Stimulated activated CD4-positive, alpha-beta T cell treated with anti-CD3 and anti-CD28 coated beads, TNF-alpha, amount 100 ng/mL, for 48 hours (primary cell): ENCODE measurements at regions not wholly inside any gene's neighbourhood (a gene's known extent, or its start where the extent isn't known, plus 50 kb on each side); places are given as distances from the start of the nearest gene placed in this dataset.

Experiments
- DNase-seq, 3 donors: peaks; one replicate each; pipeline ENCODE4 v3.0.0-alpha.2; 2020; ENCODE audit warnings: low read depth in 3 of 3

DNA sequence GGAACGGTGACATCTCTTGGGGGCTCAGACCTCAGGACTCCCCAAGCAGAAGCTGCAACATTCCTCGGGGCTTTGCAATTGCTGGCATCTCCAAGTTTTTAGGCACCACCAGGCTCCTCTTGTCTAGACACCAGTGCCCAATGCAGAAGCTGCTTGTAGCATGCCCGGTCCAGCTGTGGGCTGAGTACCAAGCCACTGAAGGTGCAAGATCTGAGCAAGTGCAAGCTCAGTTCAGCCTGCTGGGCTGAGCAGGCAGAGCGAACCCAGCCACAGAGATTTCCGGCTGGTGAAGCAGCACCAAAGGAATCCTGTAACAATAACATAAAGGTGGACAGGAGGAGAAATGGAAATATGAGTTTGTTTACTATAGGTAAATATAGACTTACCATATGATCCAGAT is 995.4 kb upstream of the B3GALT2 start:
- no peak for DNase-seq

DNA sequence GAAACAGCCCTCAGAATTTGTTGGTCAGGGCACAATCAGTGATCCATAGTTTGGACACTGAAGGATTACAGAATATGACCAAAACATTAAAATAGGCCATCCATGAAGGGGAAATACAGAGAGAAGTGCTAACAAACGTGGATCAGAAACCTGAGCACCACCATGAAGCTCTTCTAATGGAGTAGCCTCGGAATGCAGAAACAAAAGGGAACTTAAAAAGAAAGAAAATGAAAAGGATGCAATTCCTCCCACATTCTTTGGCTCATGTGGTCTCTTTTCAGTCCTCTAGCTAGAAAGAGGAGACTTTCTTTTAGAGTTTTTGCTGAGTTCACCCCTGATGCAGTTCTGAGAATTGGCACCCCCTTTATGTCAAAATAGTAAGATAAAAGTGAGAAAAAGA is 989.8 kb upstream of the B3GALT2 start:
- DNase-seq, result no peak

- no peak for DNase-seq
Measured at GRCh38 chr1:194175251-194175650, 988.8 kb upstream of the B3GALT2 start.

GRCh38 chr1:194174528-194174927 is 988.1 kb upstream of the B3GALT2 start:
- DNase-seq, result no peak

DNA sequence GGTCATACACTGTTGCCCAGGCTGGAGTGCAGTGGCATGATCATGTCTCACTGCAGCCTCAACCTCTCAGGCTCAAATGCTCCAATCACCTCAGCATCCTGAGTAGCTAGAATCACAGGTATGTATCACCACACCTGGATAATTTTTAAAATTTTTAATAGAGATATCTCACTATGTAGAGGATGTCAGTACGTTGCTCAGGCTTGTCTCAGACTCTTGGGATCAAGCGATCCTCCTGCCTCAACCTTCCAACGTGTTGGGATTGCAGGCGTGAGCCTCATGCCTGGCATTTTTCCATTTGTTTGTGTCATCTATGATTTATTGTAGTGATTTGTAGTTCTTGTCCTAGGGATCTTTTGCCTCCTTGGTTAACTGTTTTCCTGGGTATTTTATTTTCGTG is 985.2 kb upstream of the B3GALT2 start:
- no peak for DNase-seq

DNA sequence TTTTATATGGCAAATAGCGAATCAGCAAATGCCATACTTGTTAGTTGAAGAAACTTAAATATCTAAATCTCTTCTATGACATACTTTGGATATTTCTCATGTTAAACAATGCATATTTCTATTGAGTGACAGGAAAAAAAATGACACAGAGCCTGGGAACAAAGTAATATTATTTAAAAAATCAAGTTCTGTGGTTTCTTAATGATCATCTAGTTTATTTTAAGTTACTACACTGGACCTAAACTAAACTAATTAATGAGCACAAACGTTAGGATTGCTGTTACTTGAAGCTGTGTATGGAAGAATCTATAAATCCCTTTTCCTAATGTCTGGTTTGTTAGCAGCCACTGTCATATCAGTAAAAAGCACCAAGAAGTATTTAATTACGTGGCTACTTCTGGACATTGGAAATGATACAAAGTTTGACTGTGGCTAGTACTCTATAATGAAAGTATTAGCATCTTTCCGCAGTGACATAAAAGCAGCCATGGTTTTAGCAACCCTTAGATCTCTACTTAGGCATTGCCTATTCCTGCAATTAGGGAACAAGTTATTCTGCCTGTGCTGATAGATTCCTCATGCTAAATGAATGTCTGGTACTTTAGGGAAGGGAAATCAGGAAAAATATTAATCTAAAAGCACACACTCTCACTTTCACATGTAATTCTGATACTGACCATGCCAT is 981.7 kb upstream of the B3GALT2 start:
- DNase-seq, result no peak

- DNase-seq, result no peak
Measured at GRCh38 chr1:194164755-194165154, 978.3 kb upstream of the B3GALT2 start.

DNA sequence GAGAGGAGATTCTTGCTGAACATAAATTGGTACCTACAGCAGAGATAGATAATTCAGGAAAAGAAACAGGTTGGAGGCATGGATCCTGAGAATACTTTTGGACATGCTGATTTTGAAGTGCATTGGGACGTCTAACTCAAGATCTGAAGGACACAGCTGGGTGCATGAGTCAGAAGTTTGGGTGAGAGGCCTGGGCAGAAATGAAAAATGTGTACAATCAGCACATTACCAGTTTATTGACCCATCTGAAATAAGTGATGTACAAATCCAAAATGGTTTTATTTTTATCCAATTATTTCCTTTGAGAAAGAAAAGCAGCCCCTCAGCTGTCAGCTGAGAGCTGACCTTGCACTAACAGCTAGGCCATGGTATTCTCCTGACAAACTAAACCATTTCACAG is 975.2 kb upstream of the B3GALT2 start:
- DNase-seq, result no peak

GRCh38 chr1:194159941-194160340 is 973.5 kb upstream of the B3GALT2 start:
- no peak for DNase-seq

GRCh38 chr1:194155962-194156361 is 969.5 kb upstream of the B3GALT2 start:
- no peak for DNase-seq

DNA sequence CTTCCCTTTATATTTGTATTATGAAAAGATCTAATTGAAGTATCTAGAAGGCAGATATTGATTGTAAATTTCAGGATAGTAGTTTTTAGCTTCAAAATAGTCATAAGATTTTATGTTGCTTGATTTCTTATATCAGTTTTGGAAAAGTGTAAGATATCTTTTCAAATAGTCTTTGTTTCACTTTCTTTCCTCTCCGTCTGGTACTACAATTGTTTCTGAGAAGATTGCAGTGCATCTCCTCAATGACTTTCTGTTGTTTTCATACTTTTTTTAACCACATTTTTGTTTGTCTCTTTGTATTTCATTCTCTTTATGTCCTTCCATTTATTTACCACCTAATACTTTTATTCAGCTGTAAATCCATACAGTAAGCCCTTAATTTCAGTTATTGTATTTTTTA is 964.6 kb upstream of the B3GALT2 start:
- DNase-seq, result no peak

- no peak for DNase-seq
Measured at GRCh38 chr1:194150242-194150641, 963.8 kb upstream of the B3GALT2 start.

DNA sequence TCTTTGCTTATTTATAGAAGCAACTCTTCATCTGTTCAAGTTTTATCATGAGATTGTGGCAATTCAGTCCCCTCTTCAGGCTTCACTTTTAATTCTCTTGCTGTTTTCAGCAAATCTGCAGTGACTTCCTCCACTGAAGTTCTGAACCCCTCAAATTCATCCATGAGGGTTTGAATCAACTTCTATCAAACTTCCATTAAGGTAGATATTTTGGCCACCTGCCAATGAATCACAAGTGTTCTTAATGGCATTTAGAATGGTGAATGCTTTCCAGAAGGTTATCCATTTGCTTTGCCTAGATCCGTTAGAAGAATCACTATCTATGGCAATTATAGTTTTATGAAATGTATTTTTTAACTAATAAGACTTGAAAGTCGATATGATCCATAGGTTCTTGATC is 946.7 kb upstream of the B3GALT2 start:
- no peak for DNase-seq

- DNase-seq, result no peak
Measured at GRCh38 chr1:194118086-194118485, 931.7 kb upstream of the B3GALT2 start.

- DNase-seq, result no peak
Measured at GRCh38 chr1:194117582-194117981, 931.2 kb upstream of the B3GALT2 start.

GRCh38 chr1:194114288-194114687 is 927.9 kb upstream of the B3GALT2 start:
- DNase-seq, result no peak

DNA sequence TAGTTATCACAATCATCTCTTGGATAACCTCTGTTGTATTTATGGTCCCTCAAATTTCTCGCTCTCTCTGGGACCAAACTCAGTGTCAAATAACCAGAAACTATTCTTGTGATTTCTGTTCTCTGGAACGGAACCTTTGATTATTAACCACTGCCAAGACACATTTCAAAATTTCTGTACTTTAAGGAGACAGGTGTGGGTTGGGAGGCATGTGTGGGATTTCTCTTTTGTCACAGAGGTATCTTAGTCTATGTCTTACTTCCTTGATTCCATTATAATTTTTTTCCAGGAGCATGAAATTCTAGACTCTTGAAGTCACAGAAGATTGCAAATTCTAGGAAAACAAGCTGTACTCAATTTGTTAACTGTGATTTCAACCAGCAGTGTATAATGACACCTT is 919.0 kb upstream of the B3GALT2 start:
- DNase-seq, result no peak

DNA sequence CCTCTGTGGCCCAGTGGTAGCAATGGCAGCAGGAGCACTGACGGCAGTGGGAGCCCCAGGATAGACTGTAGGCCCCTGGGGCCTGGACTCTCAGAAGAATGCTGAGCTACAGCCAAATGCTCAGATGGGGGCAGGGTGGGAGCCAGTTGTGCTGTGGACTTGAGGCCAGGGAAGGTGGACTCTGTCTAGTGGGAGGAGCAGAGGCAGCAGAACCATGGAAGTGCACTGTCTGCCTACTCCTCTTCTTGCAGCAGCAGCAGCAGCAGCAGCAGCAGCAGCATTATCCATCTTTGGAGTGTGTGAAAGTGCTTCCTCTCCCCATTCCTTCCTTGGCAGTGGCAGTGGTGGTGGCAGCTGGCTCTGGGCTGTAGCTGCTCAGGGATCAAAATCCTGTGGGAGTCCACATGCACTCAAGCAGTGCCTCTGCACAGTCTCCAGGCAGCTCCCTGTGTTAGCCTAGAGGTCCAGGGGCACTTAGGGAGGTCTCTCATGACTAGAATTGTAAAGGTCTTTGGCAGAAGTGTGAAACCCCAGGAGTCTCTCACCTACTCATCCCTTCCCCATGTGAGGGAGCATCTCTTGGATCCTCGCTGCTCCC is 917.9 kb upstream of the B3GALT2 start:
- DNase-seq, result no peak

DNA sequence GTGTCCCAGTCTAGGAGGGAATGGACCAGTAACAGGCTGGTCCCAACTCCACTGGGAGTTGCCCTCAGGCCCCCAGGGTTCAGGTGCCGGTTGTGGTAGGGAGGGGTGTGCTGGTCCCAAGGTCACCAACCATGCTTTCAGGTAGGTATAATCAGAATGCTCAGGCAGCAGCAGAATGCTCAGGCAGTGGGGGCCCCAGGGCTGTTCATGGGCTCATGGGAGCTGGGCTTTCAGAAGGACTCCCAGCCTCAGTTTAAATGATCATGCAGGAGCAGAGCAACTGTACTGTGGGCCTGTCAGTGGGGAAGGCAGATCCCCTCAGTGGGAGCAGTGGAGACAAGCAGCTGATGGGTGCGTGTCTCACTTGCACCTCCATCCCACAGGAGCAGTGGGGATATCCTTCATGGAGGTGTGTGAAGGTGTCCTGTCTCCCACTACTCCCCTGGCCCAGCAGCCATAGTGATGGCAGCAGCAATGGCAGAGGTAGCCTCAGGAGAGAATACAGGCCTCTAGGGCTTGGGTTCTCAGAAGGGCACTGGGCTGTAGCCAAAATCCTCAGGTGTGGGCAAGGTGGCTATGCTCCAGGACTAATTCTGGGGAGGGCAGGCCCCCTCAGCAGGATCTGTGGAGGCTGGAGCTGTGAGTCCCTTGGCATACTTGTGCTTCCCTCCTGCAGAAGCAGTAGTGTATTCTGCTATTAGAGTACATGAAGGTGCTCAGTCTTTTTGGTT is 917.3 kb upstream of the B3GALT2 start:
- no peak for DNase-seq

GRCh38 chr1:194103101-194103500 is 916.7 kb upstream of the B3GALT2 start:
- no peak for DNase-seq

DNA sequence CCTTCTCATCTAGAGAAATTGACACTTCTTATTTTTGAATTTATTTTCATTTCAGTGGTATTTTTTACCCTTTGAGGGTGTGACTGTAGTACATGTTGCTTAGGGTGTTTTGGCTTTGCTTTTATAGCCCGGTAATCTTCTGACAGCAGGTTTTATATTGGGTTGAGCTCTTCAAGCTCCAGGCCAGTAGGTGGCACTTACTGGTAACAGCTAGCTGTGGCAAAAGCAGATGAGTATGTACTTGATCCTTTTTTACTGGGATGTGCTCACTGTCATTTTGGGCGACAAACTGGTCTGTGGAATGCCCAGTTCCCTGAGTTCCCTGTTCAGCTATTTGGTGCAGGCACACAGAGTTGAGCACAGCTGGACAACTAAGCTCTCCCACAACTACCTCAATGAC is 916.2 kb upstream of the B3GALT2 start:
- DNase-seq, result no peak

DNA sequence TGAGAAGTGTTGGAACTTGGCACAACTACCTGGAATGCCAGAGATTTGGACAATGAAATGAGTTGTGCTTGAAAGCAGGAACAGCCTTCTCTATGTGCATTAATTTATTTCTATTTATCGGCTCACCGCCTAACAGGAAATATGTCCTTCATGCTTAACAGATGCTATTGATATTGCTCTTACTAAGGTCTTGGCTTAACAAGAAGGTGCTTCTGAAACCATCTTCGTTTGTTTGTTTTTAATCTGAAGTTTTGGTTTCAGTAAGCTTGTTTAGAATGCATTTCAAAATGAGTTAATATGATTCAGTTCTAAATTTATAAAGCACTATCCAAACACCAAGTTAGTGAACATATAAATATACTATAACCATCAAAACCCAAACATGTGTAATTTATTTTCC is 898.3 kb upstream of the B3GALT2 start:
- DNase-seq, result no peak

GRCh38 chr1:194081444-194081843 is 895.0 kb upstream of the B3GALT2 start:
- no peak for DNase-seq
